CD4-positive, alpha-beta T cell treated with Interleukin-10 for 1 hour (primary cell): ENCODE measurements at regions not wholly inside any gene's neighbourhood (a gene's known extent, or its start where the extent isn't known, plus 50 kb on each side); places are given as distances from the start of the nearest gene placed in this dataset.

Experiments
- DNase-seq: peaks from one replicate; pipeline ENCODE4 v3.0.0-alpha.2; 2020

DNA sequence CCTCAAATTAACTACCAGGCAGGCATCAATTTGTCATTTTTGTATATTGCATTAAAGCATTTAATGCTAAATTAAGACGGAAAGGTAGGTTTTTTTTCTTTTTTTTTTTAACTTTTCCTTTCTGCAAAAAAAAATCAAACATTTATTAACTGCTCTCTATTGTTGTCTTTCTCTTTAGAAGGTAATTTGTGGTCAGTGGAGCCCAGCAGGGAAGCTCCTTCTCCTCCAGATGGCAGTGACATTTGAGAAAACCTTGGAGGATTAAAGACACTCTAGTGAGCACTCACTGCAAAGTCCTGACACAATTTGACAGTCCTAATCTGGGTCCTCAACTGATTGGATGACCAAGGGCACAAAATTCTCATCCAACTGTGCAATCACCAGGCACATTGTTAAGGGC, 102.4 kb downstream of the SLIT2 start:
- DNase-seq: no peak

DNA sequence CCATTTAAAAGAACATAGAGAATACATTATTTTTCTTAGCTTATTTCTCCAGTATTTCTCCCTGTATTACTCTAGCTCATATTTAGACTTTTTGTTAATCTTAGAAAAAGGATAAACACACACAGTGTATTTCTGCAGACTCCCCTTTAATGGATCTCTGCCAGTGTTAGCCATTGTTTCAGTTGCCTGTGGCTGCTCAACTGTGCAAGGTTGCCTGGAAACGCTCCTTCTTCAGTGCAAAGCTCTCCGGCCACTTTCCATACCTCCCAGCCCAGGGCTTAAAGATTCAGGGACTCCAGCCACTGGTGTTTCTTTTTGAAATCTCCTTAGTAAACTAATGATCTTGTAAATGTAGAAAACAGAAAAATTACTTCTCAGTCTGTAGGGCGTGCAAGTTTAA, 104.9 kb downstream of the SLIT2 start:
- no peak for DNase-seq

DNA sequence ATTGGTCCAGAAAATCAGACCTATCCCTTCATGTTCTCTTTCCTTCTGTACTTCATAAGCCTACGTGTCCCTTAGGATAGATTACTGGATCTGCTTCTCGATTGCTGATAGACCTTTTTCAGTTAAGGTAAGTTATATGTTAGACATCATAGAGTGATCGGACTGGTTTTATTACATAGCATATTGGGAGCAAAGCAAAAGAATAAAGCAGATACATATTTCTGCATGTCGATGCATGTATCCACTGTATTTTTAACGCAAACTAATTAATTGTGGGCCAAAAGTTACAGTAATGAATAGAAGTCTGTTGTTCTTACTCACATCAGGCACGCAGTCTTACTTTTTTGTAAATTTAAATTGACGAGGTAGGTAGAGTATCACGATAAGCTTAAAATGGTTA, 106.4 kb downstream of the SLIT2 start:
- DNase-seq: no peak

DNA sequence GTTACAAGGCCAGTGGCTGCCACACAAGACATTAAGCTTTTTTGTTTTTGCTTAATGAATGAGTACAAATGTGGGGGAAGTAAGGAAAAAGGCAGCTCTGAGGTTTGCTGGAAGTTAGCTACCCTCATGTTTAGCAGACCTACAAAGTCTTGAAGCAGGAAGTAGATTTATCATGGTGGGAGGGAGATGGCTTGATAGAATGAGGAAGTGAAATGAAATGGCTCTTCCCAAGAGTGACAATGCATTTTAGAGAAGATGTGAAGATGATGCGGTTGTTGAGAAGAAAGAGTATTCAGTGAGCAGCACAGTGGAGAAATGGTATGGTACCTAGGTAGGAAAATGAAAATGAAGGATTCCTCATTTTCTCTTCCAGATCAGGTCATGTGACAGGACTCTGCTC, 108.0 kb downstream of the SLIT2 start:
- no peak for DNase-seq

DNA sequence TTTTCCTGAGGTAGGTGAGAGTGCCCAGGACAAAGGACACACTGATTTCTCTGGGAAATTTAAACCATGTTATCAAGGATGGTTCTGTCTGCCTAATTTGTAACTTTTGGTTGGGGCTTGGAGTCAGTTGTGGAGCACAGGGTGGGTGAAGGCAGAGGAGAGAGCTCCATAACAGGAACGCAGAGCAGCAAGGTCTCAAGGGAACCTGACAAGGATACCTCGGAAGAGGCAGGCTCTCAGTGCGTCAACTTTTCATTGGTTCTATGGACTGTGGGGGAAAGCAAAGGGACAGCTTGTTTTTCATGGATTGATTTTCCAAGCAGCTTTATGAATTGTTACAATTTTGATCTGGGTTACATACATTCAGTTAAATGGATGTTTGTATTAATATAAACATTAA, 110.4 kb downstream of the SLIT2 start:
- no peak for DNase-seq

DNA sequence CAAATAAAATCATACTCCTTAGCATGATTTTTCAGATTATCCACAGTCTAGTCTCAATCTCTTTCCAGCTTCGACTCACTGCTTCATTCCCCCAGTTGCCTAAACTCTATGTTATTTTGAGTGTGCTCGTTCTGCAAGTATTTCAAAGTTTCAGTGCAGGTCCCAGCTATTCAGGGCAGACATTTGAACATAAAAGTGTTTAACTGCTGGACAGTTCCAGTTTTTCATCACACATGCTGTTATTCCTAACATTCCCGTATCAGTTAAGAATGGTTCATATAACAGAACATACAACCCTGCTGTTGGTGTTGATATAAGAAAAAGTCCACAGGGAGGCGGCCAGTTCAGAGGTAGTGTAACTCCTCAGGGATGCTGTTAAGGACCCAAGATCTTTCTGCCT, 113.3 kb downstream of the SLIT2 start:
- no peak for DNase-seq

DNA sequence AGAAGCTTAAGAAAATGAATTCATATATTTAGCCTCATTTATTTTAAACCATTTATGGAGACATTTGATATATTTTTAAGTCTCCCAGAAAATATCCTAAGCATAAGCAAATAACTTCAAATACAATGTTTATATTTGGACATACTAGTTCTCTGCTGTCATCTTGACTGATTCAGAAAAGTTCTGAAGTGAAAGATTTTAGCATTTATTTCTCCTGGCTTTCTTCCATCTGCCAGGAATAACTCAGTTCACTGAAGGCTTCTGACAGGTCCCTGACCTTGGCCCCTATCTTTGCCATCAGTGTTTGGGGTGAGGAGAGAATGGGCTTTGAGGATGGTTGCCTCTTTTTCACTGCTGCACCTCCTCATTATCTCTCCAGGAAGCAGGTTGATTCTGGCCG, 115.7 kb downstream of the SLIT2 start:
- no peak for DNase-seq

DNA sequence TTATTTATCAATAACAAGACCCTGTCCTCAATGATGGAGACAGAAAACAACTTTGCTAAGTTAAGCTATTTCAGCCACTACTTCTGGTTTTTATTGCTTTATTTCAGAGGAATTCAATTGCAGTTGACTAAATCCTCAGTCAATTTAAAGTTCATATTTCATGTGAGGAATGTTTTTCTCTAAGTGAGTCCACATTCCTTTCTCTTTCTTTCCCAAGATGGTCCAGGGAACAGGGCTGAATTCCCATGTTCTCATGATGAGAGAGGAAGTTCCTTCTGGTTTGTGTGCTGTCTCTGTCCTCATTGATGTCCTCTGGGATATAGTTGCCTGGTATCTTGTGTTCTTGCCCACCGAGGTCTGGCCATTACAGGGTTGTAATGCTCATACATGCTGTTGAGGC, 117.2 kb downstream of the SLIT2 start:
- no peak for DNase-seq

DNA sequence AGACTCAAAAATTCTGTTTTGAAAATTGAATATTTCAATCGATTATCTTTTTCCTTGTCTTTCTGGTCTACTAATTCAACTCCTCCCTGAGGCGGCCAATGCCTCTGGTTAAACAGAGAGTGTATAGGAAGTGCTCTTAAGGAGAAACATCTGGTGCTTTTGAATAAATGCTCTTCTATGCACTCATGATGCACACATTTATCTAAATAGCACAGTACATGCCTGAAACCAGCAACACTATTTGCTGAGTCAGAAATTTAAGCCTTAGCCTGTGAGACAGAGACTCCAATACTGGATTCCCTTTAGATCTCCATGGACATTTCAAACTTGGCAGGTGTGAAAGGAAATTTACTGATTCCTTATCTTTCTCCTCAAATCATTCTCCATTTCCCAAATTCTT, 118.6 kb downstream of the SLIT2 start:
- DNase-seq: no peak

DNA sequence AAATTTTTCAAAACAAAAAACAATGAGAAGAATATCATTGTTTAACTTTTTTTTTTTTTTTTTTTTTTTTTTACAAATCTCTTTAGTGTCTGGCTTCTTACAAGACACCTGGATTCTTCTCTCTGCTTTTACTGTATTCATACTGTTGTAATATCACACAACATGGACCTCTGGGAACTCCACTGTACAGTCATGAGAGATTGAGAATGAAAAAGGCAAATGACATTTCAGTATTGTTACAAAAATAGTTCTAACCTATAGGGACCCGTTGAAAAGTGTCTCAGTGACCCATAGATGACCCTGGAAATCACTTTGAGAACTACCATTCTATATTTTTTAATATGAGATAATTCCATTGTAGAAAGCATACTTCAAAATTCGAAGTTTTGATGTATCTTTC, 124.4 kb downstream of the SLIT2 start:
- no peak for DNase-seq

DNA sequence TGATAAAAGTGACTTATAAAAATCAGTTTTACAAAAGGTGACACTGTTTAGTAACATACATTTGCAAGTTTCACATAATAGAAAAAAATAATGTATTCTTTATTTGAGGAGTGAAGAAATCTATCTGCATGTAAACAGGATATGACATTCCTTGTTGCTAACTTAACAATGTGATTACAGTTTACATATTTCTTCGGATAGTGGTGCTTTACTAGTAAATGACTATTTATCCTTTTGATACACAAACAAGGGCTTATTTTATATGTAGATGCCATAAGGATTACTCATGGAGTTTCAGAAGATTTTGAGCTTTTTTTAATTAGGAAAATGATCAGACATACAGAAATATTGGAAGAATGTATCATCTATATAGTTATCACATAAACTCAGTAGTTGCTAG, 126.5 kb downstream of the SLIT2 start:
- no peak for DNase-seq

DNA sequence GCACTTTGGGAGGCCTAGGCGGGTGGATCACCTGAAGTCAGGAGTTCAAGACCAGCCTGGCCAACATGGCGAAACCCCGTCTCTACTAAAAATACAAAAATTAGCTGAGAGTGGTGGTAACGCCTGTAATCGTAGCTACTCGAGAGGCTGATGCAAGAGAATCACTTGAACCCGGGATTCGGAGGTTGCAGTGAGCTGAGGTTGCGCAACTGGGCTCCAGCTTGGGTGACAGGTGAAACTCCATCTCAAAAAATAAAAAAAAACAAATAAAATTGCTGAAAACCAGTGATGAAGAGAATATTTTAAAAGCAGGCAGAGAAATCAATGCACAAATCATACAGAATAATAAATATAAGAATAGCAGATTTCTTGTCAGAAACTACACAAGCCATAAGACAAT, 129.3 kb downstream of the SLIT2 start:
- DNase-seq: no peak

DNA sequence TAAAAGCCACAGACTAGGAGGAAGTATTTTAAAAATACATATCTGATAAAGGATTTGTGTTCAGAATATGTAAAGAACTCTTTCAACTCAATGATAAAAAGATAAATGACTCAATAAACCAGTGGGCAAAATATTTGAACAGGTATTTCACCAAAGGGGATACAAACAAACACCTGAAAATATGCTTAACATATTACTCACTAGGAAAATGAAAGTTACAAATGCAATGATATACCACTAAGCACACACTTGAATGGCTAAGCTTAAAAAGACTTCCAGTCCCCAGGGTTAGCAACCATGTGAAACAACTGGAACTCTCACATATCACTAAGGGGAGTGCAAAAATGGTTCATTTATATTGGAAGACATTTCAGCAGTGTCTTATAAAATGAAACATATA, 131.6 kb downstream of the SLIT2 start:
- DNase-seq: no peak

DNA sequence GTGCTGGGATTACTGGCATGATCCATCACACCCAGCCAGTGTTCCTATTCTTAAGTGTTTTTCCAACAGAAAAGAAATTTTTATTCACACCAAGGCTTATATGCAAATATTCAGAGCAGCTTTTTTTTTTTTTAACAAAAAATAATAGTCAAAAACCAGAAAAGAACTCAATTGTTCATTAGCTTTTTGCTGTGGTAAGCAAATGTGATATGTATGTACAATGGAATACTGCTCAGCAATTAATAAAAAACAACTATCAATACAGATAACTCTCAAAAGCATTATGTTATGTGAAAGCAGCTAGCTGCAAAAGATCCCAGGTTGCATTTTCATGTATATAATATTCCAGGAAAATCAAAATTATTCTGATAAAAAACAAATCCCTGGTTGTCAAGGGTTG, 132.3 kb downstream of the SLIT2 start:
- DNase-seq: no peak

DNA sequence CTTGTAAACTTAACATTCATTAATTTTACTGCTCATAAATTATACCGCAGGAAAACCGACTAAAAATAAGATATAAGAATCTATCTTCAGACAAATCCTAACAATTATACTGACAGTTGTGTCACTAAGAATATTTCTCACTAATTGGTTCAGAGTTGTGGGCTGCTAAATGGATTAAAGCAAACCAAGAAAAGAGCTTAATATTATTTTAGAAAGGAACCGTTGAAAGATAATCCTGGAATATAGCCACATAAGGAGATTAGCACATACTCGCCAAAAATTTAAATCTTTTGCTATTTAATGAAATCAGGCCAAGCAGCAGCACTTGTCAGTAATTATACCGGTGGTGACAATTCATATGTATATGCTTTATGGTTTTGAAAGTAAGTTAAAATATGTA, 132.8 kb downstream of the SLIT2 start:
- DNase-seq: no peak

DNA sequence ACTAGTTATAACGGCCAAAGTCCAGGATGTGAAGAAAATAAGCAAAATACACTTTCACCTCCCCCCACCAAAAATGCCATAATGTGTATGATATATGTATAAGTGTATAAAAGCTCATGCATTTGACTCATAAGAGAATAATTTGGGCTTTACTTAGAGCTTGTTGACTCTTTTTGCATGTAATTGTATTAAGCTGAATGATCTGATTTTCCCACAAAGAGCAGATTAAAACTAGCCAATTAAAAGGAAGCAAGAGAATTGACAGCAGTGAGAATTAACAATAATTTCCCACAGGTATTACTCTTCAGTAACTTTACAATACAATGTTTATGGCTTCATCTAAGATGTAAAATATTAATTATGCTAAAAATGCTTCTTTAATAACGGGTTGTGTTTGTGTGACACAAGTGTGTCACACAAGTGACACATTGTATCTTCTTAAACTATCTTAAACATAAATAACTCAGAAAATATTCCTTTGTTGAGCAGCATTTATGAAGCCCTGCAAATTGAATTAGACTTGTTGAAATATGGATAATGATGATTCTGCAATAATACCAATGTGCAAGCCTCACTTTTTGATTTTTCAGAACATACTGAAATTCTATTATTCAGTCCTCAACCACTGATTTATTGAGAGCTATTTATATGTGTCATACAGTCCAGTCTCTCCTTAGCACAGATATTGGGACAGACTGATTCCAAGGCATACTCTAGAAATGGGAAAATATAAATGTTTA, 134.5 kb downstream of the SLIT2 start:
- no peak for DNase-seq

DNA sequence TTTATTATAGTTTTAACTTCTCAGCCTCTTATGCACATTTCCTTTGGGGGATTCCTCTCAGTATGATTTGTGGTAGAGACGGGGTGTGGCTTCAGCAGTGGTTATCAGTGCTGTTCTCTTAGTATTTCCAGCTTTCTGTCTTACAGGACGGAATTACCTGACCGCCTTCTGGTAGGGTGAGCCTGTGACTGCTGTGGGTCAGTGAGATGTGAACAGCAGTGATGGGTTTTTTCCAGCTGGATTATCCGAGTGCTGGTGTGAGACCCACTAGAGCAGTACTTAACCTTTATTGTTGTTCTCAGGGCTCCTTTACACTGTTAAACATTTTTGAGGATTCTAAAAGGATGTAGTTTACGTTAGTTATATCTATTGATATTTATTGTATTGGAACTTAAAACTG, 135.2 kb downstream of the SLIT2 start:
- DNase-seq: no peak

DNA sequence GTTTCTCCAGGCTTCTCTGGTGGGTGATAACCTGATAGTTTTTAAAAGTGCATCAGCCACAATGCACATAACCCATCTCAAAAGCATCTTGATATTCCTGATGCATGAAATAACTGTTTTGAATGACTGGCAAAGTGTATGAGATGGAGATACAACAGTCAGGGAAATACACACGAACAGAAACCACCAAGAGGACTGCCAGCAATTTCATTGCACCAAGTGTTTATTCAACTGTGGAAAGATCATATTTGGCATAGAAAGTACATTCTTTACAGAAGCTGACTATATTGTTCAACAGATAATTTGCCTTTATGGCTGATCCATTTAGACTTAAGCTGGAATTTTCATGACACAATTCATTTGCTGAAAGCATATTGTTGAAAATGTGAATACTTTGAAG, 139.5 kb downstream of the SLIT2 start:
- DNase-seq: no peak

DNA sequence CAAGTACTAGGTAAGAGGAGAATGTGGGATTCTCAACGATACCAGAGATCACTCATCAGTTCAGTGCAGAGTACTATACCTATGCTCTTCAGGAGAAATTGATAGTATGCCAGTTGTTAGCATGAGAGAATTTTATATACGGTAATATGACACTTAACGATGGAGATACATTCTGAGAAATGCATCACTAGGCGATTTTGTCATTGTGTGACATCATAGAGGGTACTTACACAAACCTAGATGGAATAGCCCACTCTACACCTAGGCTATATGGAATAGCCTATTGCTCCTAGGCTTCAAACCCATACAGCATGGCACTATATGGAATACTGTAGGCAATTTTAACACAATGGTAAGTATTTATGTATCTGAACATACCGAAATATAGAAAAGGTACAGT, 140.2 kb downstream of the SLIT2 start:
- no peak for DNase-seq

DNA sequence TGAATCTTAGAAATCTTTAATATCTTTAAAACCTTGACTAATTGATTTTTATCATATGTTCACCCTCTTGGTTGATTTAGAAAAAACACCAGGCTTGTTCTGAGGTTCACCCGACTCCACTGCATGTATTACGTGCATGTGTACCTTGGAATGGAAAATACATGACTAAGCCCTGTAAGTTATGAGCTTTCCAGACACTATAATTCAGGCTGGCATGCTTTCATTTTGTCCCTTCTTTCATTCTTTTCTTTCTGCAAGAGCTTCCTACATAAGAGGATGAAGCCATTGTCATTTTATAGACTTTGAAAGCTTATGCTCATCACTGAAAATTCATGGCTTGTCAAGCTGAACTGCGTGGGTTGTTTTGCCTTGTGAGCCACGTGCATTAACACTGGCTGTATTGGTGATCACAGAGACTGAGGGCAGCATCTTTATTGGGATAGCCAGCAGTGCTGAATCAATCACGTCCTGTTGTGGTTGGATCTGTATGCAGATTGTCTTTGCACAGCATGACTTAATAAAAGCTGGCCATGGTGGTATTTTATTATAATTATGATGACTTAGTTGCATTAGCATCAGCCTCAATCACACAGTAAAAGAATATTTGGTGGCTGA, 141.9 kb downstream of the SLIT2 start:
- no peak for DNase-seq

DNA sequence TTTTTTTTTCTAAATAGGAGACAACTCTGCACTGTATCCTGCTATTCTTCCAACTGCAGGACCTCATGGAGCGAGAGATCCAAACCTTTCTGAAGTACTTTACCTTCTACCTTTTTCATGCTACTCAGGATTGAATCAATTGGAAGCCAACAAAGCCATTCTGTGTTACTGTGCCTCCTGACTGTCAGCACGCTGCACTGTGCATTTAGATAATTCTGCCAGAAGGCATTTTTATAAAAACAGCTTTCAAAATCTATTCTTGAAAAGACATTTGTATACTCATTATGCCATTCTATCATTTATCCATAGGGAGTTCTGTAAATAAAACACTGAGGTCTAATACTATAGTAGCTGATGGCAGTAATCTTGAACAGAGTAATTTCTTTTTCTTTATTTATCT, 142.8 kb downstream of the SLIT2 start:
- DNase-seq: no peak

DNA sequence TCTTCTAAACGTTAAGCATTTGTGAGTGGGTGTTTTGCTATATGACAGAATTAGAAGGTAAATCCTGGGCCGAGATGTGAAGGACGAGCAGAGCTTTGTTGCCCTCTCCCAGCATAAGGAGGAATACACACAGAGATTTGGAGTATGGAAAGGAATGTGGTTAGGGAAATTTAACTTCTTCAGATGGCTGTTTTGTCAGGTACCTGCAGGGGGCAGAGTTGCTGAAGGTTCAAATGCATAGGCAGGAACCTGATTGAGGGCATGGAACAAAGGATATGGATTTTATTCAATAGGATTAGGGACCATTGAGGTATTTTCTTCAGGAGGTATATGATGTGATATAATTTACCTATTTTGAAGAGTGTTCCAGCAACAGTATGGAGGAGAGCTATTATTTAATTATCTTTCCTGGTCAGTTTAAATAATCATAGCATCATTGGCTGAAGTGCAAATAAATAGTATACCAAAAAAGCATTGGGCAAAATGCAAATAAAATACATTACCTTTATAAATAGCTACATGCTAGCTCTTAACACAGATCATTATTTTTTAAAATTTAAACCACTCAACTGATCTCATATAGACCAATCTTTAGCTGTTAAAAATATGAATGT, 143.6 kb downstream of the SLIT2 start:
- peak; percentile 5 for DNase-seq

DNA sequence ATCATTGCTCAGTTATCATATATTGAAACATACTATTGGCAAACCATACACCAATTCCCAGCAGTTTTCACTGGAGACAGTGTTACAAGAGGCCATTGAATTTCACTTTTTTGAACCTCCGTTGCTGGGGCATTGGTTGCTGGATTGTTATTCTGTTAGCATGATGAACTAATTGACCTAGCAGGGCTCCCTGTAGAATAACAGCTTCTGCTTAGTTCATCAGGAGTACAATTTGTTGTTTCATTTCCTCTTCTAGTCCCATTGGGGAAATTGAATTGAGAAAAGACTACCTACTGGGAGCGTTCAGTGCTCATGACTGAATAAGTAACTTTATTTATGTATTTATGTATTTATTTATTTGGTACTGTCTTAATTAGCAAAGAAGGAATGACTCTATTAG, 151.6 kb downstream of the SLIT2 start:
- no peak for DNase-seq

DNA sequence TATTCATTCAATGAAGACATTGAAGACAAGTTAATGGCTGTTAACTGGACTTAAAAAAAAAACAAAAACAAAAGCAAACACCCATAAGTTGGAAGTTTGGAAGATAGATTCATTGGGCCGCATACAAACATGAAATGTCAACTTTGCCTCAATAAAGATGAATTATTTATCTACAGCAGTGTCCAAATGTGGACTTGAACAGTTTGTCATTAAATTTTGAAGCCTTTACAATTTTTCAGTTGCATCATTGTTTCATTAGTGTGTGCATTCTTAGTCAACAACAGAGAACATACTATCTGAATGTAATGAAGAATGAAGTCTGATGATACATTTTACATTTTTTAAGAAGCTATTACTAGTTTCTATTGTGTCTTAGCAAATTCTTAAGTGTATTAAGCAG, 152.1 kb downstream of the SLIT2 start:
- DNase-seq: no peak

DNA sequence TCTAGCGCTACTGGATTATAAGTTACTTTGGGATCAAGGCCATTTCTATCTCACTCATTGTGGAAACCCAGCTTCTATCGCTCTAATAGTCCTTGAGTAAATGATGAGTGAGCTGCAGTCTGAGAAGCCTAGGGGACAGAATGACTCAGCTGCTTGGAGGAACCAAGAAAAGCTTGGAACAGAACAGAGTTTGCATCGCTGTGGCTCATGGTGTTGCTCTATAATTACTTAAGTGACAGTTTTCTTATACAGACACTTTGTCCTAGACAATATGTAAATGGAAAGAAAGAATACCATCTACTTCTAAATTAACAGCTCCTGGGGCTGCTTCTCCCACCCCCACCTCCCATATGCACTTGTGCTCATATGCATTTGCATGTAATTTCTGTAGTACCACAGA, 156.9 kb downstream of the SLIT2 start:
- DNase-seq: no peak
